Stimulated activated CD4-positive, alpha-beta T cell treated with anti-CD3 and anti-CD28 coated beads, Interleukin-1b, Interleukin-23, amount 100 ng/mL, for 1 hour (primary cell): ENCODE measurements at regions not wholly inside any gene's neighbourhood (a gene's known extent, or its start where the extent isn't known, plus 50 kb on each side); places are given as distances from the start of the nearest gene placed in this dataset.
"Not testable (repeated sequence)": the region's sequence is repeated elsewhere in the genome, so short reads cannot be mapped to it uniquely, and the experiment has no call there.

ENCODE experiments used
- DNase-seq, 2 donors: peaks; one replicate each; pipeline ENCODE4 v3.0.0-alpha.2; 2020; ENCODE audit warnings: low read depth in 2 of 2

GRCh38 chr15:35992791-35993190 is 446.8 kb upstream of the DPH6 start:
- DNase-seq: no peak

GRCh38 chr15:35993196-35993595 is 447.2 kb upstream of the DPH6 start:
- no peak for DNase-seq

GRCh38 chr15:35994876-35995275 is 448.9 kb upstream of the DPH6 start:
- DNase-seq: no peak

GRCh38 chr15:35998663-35999602 is 453.0 kb upstream of the DPH6 start:
- DNase-seq: no peak

- DNase-seq: no peak
These were observed 459.0 kb upstream of the DPH6 start for GRCh38 chr15:36004891-36005490.

- no peak for DNase-seq
These were observed 459.6 kb upstream of the DPH6 start for GRCh38 chr15:36005542-36005941.

GRCh38 chr15:36007699-36008098 is 461.7 kb upstream of the DPH6 start:
- DNase-seq: no peak

- DNase-seq: no peak
These were observed 462.8 kb upstream of the DPH6 start for GRCh38 chr15:36008719-36009118.

GRCh38 chr15:36024031-36024688 is 478.2 kb upstream of the DPH6 start:
- DNase-seq: no peak

GRCh38 chr15:36026627-36027283 is 480.8 kb upstream of the DPH6 start:
- DNase-seq: no peak

- DNase-seq: no peak
These were observed 483.7 kb upstream of the DPH6 start for GRCh38 chr15:36029606-36030210.

- DNase-seq: no peak
These were observed 494.1 kb upstream of the DPH6 start for GRCh38 chr15:36039996-36040572.

- not testable (repeated sequence) for DNase-seq
These were observed 501.2 kb upstream of the DPH6 start for GRCh38 chr15:36047018-36047716.

- no peak for DNase-seq
These were observed 504.9 kb upstream of the DPH6 start for GRCh38 chr15:36050899-36051298.

- not testable (repeated sequence) for DNase-seq
These were observed 506.7 kb upstream of the DPH6 start for GRCh38 chr15:36052641-36053040.

GRCh38 chr15:36053746-36054145 is 507.8 kb upstream of the DPH6 start:
- no peak for DNase-seq

- DNase-seq: no peak
These were observed 513.6 kb upstream of the DPH6 start for GRCh38 chr15:36059596-36059995.

GRCh38 chr15:36062357-36062756 is 516.4 kb upstream of the DPH6 start:
- no peak for DNase-seq

GRCh38 chr15:36066757-36067156 is 512.7 kb upstream of the CDIN1 start:
- DNase-seq: no peak

GRCh38 chr15:36067483-36068274 is 511.7 kb upstream of the CDIN1 start:
- DNase-seq: no peak
